Activated T-cell treated with anti-CD3 and anti-CD28 coated beads, Interleukin-2, amount 50 U/mL, for 1 hour (primary cell): ENCODE measurements at regions not wholly inside any gene's neighbourhood (a gene's known extent, or its start where the extent isn't known, plus 50 kb on each side); places are given as distances from the start of the nearest gene placed in this dataset.
"Not testable (repeated sequence)": the region's sequence is repeated elsewhere in the genome, so short reads cannot be mapped to it uniquely, and the experiment has no call there.

Experiments
- DNase-seq: peaks from one replicate; pipeline ENCODE4 v3.0.0-alpha.2; 2020

DNA sequence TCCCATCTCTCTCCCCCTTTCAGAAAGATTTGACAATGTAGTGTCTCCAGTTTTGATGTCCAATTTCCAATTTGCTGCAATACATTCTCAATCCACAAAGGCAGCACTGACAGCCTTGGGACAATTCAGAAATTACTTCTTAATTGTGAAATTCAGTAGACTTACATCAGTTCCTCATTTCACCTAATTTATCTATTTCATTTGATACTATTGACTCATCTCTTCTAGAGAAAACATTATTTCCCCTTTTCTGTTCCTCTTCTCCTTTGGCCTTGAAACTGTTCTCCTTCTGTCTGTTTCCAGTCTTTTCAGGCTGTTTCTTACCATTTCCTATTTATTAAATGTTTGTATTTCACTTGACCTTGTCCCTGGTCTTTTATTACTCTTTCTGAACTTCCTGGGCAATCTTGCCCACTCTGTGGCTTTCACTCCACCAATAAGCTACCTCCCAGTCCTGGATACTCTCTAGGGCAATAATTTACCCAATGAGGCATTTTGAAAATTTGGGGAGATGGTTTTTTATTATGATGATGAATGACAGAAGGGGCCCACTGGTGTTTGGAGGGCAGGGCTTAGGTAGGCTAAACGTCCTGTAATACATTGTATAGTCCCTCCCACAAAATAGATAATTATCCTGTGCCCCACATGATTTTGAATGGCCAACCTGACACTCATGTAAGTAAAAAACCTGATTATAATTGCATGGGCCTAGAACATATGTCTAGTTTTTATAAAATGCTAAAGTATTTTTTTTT lies 498.0 kb upstream of the BOD1L1 start:
- DNase-seq = no peak

GRCh38 chr4:14130551-14130950 lies 503.0 kb upstream of the BOD1L1 start:
- no peak for DNase-seq

GRCh38 chr4:14131335-14131734 lies 503.8 kb upstream of the BOD1L1 start:
- DNase-seq = no peak

GRCh38 chr4:14132301-14132700 lies 504.8 kb upstream of the BOD1L1 start:
- no peak for DNase-seq

GRCh38 chr4:14138106-14138505 lies 510.6 kb upstream of the BOD1L1 start:
- DNase-seq = no peak

DNA sequence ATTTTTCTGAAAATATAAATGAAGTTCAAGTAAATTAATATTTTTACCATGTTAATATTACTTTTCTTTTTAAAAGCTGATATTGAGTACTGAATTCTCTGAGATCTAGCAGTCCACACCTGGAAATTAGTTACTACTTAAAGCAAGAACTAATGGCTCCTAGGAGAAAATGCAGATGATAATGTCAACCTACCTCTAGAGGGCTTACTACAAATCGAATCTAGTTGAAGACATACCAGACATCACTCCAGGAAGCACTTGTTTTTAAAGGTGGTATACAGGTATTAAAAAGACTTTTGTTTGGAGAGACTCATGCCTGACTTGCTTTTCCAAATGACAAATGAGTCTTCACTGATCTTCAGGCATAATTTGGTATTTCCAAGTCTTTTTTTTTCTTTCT lies 516.4 kb upstream of the BOD1L1 start:
- no peak for DNase-seq

DNA sequence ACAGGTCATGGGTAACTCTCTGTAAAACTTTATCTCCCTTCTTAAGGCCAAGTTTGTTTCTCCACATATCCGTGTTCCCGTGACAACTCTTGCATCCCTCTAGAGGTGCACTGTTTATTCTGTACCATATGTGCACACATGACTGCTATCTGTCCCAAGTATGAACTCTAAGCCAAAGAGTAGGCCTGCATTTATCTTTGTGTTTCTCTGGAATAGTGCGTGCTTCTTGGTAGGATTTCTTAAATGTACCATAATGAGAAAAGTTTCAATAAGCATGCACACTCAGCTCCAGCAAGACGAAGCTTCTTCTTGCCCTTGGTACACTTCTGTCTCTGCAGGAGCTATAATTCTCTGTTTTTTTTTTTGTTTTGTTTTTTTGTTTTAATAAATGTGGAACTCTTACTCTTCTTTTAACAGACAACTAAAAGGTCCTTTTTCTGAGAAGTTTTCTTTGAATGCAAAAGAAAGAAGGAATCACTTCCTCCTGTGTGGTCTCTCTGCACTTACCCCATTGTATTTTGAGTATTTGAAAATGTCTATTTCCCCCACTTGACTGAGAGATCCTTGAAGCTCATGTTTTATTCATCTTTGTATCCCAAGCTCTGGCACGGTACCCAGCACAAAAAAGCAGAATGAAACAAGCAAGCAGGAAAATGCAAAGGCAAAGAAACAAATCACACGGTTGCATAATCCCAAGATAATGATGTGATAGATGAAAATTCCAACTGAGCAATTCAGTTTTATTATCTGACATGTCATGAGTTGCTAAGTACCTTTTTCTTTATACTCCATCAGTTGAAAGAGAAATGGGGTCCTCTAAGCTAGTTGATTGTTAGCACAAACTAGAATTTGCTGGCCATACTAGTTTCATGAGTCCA lies 521.9 kb upstream of the BOD1L1 start:
- DNase-seq = no peak

GRCh38 chr4:14151101-14151500 lies 523.6 kb upstream of the BOD1L1 start:
- no peak for DNase-seq

DNA sequence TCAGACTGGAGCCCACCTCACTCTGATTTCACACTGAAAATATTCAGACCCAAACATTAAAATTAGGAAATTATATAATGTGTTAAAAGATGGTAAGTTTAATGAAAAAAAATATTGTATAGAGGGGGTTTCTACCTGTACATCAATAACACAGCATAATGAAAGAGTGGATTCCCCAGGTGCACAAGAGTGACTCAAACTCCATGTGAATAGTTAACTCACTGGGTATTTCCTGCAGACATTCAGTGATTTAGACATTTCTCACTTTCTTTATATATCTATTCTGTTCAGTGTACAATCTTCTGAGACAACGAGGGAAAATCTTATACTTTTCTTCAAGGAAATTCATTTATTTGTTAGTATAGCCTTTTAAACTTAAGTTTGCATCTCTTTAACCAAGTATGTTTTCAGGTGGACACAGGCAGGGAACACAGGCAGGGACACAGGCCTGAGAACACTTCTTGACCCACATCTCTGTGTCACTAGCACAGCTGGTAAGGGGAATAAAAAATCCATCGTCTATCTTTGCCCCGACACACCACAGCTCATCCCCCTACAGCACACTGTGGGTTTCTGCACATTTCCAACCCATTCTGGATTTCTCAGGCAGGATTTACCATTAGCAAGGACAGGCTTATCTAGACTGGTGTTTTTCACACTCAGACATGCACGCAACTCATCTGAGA lies 525.5 kb upstream of the BOD1L1 start:
- no peak for DNase-seq

DNA sequence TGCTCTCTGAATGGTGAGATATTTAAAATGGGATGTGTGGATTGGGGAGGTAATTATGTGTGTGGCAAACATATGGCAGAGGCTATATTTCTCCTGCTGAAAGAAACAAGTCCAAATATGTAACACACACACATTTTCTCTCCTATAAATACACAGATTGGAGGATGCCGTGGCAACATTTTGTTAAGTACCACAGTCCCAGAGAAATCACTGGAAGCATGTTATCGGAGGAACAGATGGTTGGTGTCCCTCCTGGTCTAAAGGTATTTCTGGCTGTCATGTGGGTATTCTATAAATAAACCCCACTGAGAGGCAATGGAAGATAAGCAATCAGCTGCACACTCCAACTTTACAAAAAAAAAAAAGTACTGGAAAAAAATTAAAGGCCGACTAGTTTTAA lies 528.3 kb upstream of the BOD1L1 start:
- no peak for DNase-seq

GRCh38 chr4:14157262-14157661 lies 529.7 kb upstream of the BOD1L1 start:
- DNase-seq = no peak

DNA sequence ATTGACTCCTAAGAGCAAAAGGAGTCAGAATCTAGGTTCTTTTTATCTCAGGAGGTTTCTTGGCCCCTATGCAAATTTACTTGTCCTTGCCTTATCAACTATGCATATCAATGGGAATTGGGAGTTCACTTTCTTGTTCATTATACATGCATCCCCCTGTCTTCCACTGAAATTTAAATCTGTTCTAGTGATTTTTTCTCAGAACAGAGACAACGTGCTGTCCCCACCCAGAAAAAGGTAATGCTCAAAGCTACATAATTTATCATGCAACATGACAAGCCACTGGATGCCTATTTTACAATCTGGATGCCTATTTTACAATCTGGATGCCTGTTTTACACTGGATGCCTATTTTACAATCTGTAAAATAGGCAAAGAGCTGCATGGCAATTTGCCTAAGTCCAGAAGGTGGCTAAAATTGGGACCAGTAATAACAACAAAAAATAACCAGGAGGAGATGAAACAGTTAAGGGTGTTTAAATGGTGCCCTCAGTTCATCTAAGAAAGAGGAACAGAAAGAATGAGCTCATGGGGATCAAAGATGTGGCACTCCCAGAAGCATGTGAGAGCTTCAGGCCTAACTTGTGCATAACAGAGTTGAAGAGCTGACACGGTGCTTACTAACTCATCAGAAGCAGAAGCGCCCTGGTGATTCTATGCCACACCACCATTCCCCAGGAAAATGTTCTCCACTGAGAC lies 537.8 kb upstream of the BOD1L1 start:
- no peak for DNase-seq

DNA sequence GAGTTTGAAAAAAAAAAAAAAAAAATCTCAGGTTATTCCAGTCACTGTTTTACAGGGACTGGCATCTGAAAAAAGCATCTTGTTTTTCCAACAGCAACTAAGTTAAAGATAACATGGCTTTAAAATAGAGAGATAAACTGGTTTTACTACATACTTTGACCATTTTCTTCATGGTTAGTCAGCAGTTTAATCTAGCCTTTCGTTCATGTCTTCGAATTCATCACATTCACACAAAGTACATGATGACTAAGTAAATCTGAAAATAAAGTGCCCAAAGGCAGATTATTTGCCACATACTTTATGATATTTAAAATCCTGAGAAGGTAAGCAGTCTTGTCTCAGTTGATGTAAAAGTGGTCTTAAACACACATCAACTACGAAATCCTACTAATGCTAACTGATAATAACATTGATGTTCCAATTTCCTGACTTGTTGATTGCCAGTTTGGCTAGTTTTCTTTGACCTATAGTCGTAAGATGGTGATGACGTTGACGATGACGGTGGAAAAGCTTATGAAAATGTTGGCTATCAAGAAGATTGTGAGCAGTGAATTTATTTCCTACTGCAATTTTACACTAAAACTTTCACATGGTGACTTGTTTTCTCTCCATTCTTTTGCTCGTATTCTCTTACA lies 540.5 kb upstream of the BOD1L1 start:
- DNase-seq = no peak

DNA sequence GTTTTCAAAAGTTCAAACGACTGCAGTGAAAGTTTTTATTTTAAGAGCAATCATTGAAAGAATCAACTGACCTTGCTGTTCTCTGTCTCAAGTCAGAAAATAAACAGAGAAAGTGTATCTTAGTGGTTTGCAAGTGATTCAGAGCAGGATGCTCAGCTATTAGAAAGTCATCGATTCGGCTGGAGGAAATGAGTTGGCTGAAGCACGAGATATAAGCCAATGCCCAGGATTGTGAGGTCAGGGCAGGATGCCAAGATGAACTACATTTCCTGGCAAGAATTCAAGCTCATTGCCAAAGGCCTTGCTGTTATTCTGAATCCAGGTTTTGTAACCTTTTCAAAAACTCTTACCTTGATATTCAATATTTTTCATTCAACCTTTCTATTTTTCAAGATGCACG lies 541.4 kb upstream of the BOD1L1 start:
- DNase-seq = no peak

DNA sequence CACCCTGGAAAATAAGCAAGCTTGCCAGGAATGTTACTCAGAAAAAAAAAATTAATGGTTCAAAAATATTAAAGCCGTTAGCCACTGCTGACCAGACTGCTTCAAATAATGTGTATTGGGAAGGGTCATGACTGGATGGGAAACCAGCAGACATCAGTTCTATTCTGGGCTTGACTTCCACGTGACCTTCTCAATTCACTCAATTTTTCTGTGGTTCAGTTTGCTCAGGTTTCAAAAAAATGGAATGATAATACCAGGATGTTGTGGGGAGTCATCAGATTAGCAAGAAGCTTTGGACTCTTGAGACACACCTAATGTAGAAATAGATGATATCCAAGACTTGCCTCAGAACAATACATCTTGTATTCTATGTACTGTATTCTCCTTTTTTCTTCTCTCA lies 541.9 kb upstream of the BOD1L1 start:
- DNase-seq = no peak

DNA sequence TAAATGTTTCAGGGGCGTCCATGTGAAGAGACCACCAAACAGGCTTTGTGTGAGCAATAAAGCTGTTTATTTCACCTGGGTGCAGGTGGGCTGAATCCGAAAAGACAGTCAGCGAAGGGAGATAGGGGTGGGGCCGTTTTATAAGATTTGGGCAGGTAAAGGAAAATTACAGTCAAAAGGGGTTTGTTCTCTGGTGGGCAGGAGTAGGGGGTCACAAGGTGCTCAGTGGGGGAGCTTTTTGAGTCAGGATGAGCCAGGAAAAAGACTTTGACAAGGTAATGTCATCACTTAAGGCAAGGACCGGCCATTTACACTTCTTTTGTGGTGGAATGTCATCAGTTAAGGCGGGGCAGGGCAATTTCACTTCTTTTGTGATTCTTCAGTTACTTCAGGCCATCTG lies 542.4 kb upstream of the BOD1L1 start:
- DNase-seq = not testable (repeated sequence)

DNA sequence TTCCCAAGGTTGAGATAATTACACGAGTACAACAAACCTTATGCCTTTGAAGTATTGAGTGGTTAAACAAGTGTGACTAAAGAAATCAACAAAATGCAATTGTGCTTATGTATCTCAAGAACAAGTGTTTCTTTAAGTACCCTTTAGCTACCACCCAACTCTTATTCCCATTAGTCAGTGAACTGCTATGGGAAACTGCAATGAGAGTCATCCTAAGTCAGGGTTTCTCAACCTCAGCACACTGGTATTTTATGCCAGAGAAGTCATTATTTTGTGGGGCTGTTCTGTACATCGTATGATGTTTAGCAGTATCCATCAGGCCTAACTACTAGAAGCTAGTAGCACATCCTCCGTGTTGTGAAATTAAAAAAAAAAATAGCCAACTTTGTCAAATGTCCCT lies 549.1 kb upstream of the BOD1L1 start:
- DNase-seq = no peak

DNA sequence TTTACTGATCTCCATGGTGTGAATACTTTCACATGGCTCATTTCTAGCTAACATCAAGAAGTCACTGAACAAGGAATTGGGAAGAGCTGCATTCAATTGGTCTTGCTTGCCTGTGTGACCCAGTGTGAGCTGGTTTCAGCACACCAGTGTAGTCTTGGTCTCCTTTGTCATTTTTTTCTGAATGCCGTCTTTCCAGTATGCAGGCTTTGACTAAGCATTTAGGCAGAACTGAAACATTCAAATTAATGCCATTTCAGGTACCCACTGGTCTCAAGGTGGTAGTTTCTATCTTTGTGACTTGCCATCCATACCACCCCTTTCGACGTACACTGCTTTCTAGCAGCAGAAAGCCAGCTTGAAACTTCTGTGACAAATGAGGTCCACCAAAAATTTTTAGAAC lies 550.5 kb upstream of the BOD1L1 start:
- no peak for DNase-seq

DNA sequence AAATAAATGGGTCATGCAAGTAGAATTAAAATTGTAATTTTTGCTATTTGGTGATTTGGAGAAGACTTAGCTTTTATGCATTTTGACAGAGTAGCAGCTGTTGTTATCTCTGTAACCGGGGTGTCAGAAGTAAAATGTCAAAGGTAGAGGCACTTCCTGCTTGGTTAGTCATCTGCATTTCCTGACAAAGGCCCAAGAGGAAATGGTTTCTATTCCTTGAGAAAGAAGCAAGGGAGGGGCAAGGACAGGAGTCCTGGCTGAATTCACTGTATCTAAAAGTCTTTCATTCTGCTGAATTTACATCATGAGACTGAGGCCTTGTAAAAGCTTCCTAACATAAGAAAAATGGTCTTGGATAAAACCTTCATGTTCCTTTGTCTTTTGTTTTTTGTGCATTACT lies 550.9 kb upstream of the BOD1L1 start:
- DNase-seq = no peak

- DNase-seq = no peak
Observed at GRCh38 chr4:14180166-14180565, 552.6 kb upstream of the BOD1L1 start.

GRCh38 chr4:14180983-14181601 lies 553.6 kb upstream of the BOD1L1 start:
- no peak for DNase-seq

DNA sequence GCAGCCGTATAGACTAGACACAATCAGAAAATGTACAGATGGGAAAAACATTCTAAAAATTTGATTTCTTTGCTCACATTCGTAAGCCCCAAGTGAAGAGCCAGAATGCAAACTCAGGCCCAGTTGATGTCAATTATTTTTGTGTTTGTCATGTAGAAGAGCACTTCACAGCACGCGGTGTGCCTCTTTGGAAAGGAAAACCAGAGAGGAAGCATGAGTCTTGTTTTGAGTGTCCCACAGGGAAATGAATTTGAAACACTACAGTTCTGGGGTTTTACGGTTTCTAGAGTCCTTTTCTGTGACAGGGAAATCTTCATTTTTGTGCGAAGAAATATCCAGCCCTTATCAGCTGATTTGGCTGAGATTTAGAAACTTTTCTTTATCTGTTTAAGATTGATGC lies 554.6 kb upstream of the BOD1L1 start:
- DNase-seq = no peak
